ENCODE measurements at regions not wholly inside any gene's neighbourhood (a gene's known extent, or its start where the extent isn't known, plus 50 kb on each side); places are given as distances from the start of the nearest gene placed in this dataset.

- DNase-seq (ENCODE audit: low read depth) = no peak
These were observed 128.4 kb downstream of the SNX18 start for GRCh38 chr5:54645882-54646355.

- no peak for DNase-seq (ENCODE audit: low read depth)
These were observed 126.7 kb downstream of the SNX18 start for GRCh38 chr5:54644226-54644625.

GRCh38 chr5:54643685-54644106 is 126.1 kb downstream of the SNX18 start:
- no peak for DNase-seq (ENCODE audit: low read depth)

- DNase-seq (ENCODE audit: low read depth) = no peak
These were observed 122.1 kb downstream of the SNX18 start for GRCh38 chr5:54639621-54640020.

DNA sequence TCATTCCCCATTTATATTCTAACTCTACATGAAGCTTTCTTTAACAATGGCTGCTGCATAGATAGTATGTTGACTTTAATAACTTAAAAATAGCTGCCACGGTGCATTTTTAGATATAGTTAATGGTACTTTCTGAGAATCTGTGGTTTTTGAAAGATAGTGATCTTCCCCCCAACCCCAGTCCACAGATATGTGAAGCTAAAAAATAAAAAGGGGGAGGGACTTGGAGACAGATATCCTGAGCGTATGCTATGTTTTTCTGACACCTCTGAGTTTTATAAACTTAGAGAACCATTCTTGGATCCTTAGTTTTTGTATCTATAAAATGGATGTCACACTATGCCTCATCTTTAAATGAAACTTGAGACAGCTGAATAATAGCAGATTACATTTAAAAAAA is 120.5 kb downstream of the SNX18 start:
- DNase-seq (ENCODE audit: low read depth) = no peak

DNA sequence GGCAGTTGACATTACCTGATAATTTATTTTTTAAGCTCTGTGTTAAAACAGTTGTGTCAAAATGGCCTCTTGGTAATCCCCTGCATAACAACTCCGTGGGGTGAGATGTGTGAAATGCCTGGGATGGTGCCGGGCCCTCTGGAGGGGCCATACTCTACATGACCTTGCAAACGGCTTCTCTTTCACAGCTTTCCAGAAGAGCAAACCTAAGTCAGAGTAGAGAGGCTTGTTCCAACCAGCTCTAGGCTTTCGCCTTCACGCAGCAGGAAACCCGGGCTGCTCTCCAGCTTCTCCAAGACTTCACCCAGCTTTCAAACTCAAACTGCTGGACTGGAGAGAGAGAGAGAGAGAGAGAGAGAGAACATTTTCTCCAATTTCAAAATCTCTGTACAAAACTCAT is 120.1 kb downstream of the SNX18 start:
- no peak for DNase-seq (ENCODE audit: low read depth)

DNA sequence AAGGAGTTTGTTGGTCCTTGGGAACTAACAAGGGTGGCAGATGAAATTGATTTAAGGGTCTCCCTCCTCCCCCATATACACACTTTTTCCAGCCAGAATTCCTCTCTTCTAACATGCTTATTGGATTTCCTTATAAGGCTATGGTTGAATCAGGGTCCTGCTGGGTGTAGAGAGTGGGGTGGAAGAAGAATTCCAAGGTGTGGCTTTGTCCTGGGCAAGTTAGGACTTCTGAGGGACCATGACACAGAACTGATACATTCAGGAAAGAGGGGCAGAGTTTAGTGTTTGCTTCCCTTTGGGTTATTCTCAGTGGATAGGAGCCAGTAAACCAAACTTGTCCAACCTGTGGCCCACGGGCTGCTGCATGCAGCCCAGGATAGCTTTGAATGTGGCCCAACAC is 116.5 kb downstream of the SNX18 start:
- DNase-seq (ENCODE audit: low read depth) = no peak

DNA sequence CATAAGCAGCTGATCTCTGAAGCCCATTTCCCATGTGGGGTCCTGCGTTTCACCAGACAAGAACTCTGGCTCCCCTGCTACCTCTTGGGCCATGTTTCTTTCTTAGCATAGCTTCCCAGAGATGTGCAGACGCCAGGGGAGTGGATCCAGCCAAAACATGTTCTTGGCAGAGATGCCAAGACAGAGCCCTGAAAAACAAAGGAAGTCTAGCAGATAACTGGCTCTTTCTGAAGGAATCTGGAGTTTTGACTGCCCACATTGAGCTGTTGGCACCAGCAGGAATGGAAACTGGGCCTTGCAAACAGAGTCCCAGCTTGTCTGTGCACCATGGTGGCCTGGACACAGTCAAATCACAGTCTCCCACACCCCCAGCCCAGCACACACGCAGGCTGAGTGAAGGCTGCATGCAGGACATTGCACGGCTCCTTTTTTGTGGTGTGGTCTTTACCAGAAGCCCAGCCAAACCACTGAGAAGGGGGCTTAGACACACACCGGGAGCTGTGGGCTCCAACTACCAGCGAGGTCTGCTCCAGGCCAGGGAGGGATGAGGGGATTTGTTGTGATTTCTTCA is 114.7 kb downstream of the SNX18 start:
- DNase-seq (ENCODE audit: low read depth) = no peak

DNA sequence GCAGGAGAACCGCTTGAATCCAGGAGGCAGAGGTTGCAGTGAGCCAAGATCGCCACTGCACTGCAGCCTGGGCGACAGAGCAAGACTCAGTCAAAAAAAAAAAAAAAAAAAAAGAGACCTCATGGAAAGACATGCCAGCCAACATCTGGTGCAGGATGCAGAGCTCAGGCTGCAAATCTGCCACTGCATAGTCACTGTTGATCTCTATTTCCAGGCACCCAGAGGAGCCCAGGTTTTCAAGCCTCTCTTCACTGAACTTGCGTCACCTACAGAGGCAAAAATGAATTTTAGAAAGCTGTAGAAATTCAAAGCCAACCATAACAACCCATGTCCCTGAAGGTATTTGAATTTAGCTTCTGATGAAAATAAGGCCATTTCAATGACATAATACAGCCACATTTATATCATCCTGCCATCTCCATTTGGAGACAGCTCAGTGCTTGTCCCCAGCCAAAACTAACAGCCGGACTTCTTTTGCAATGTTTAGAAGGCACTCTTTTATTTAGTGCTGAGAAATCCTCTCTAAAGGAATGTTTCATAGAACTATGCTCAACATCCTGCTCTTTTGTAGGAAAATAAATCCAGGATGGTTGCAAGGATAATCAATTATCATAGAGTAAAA is 113.3 kb downstream of the SNX18 start:
- no peak for DNase-seq (ENCODE audit: low read depth)

- DNase-seq (ENCODE audit: low read depth) = no peak
These were observed 111.6 kb downstream of the SNX18 start for GRCh38 chr5:54629115-54629514.

DNA sequence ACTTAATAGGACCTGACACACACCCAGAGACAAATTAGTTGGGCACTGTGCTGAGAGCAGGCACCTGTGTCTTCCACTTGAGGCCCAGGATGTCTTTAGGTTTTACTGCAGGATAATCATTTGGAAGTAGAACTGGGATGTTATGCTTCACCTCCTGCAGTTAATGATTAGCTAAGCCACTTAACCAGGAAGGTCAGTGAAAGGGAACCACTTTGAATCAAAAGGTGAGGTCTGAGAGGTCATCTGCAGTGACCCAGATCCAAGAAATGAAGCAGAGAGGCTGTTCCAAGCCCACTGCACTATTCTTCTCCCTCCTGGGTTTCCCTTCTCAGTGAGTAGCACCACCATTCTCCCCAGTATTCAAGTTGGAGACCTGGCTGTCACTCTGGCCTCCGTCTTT is 110.5 kb downstream of the SNX18 start:
- DNase-seq (ENCODE audit: low read depth) = no peak

GRCh38 chr5:54626407-54626806 is 108.8 kb downstream of the SNX18 start:
- DNase-seq (ENCODE audit: low read depth) = no peak

- DNase-seq (ENCODE audit: low read depth) = no peak
These were observed 107.4 kb downstream of the SNX18 start for GRCh38 chr5:54624805-54625568.

GRCh38 chr5:54621709-54622108 is 104.2 kb downstream of the SNX18 start:
- DNase-seq (ENCODE audit: low read depth) = no peak

DNA sequence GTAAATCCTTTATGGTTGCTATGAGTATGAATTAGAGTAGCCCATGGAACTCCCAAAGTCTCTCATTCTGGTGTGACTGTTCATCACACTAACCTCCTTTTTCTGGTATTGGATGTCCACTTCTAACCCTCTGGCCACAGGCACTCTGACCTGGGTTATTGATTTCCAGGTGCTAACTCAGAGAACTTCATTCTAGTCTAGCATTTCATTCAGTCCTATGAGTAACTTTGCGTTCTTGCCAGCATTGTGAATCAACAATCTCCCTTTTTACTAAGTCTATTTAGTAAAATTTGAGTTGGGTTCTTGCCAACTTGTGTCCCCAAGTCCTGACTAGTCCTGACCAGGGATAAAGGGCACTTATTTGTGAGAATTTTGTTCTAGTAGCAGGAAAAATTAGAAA is 103.5 kb downstream of the SNX18 start:
- DNase-seq (ENCODE audit: low read depth) = no peak

- no peak for DNase-seq (ENCODE audit: low read depth)
These were observed 102.8 kb downstream of the SNX18 start for GRCh38 chr5:54620141-54620933.

- DNase-seq (ENCODE audit: low read depth) = no peak
These were observed 102.2 kb downstream of the SNX18 start for GRCh38 chr5:54619731-54620130.

- no peak for DNase-seq (ENCODE audit: low read depth)
These were observed 99.1 kb downstream of the SNX18 start for GRCh38 chr5:54616518-54617220.

DNA sequence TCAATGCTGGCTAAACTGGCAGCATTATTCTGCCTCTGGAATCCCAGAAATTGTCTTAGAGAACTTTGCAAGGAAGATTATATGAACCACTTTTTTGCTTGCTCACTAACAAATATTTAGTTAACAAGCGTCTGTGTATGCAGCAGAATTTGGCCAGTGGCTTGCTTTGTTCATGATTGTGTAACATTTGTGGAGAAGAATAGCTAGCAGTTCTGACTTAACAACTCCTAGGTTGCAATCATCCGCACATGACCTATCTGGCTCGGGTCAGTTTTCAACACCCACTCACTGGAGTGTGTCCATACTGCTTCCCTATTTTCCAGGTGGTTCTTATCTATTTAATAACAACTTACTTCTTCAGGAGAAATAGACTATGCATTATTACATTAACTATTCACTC is 98.5 kb downstream of the SNX18 start:
- DNase-seq (ENCODE audit: low read depth) = no peak

DNA sequence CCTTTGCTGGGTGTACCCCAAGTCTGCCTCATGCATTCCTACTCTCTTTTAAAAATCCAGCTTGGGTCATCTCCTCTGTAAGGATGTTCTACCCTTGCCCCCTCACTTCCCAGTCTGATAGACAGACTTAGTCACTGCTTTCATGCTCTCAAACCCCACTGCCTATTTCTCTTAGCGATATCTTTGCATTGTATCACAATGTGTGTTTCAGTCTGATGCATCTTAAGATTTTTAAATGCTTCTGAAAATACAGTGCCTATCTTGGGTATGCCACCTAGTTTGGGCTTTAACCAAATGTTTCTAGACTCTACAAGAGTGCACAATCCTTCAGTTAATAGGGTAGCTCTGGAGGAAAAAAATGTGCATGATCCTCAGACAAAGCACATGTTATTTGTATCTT is 97.8 kb downstream of the SNX18 start:
- no peak for DNase-seq (ENCODE audit: low read depth)

DNA sequence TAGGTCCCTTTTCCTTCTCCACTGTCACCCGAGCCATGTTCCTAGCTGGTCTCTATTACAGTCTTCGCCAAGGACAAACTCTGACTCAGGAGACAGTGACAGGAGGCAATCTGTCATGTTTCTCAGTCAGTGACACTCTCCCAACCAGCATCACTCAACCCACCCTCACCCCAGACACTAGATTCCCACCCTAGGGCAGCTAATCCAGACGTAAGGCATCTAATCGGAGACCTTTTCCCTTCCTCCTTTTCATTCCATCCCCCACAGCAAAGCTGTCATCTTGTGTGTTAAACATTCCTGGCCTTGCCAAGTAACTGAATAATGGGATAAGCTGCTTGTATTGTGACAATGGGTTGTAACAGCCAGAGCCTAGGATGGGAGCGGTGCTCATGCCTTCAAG is 95.2 kb downstream of the SNX18 start:
- no peak for DNase-seq (ENCODE audit: low read depth)

All from activated T-helper 9 cell treated with anti-CD3 and anti-CD28 coated beads, Interleukin-2, amount 50 U/mL, for 16 hours (primary cell).